Neuronal stem cell (in vitro differentiated cells): ENCODE measurements at regions not wholly inside any gene's neighbourhood (a gene's known extent, or its start where the extent isn't known, plus 50 kb on each side); places are given as distances from the start of the nearest gene placed in this dataset.

Experiments used
- DNase-seq: peaks from one replicate; pipeline ENCODE4 v3.0.0-alpha.2; 2013; ENCODE audit warnings: low spot score
- H2AFZ ChIP-seq: one replicate; pipeline ENCODE4 v1.6.1; 2013; ENCODE audit warnings: mild to moderate bottlenecking, low read length, inconsistent platforms
- H2AK5ac ChIP-seq: 2 replicates; pipeline ENCODE4 v1.6.1; 2013; ENCODE audit warnings: low read depth, mild to moderate bottlenecking, inconsistent platforms, low read length, moderate library complexity, mixed read lengths
- H2BK120ac ChIP-seq: 2 replicates; pipeline ENCODE4 v1.6.1; 2013; ENCODE audit warnings: low read depth, mild to moderate bottlenecking, inconsistent platforms, low read length, moderate library complexity, mixed read lengths
- H2BK12ac ChIP-seq: one replicate; pipeline ENCODE4 v1.6.1; 2013; ENCODE audit warnings: low read length, inconsistent platforms
- H2BK15ac ChIP-seq: 2 replicates; pipeline ENCODE4 v1.6.1; 2013; ENCODE audit warnings: mild to moderate bottlenecking, low read length, inconsistent platforms, mixed read lengths
- H2BK5ac ChIP-seq: one replicate; pipeline ENCODE4 v1.6.1; 2013; ENCODE audit warnings: inconsistent platforms, mild to moderate bottlenecking, low read length, moderate library complexity
- H3K14ac ChIP-seq: one replicate; pipeline ENCODE4 v1.6.1; 2013; ENCODE audit warnings: low read length, inconsistent platforms
- H3K18ac ChIP-seq: 2 replicates; pipeline ENCODE4 v1.6.1; 2013; ENCODE audit warnings: low read length, inconsistent platforms
- H3K23ac ChIP-seq: 2 replicates; pipeline ENCODE4 v1.6.1; 2013; ENCODE audit warnings: low read depth, mild to moderate bottlenecking, mixed read lengths, low read length, inconsistent platforms; ENCODE audit not compliant: poor library complexity
- H3K27ac ChIP-seq: replicated peaks from 3 replicates; pipeline ENCODE4 v1.5.1; 2013; ENCODE audit warnings: low read length, inconsistent platforms
- H3K27me3 ChIP-seq, 3 experiments: 2 replicates each; pipeline ENCODE4 v1.6.1; 2013; ENCODE audit warnings: low read length in 3 of 3, mild to moderate bottlenecking in 2 of 3, inconsistent platforms in 1 of 3, low read depth in 1 of 3, mixed read lengths in 1 of 3, moderate library complexity in 1 of 3; ENCODE audit not compliant: control insufficient read depth in 3 of 3, insufficient read depth in 3 of 3
- H3K36me3 ChIP-seq, 2 donors: replicated peaks in 1 of 2; 2 replicates each; pipeline ENCODE4 v1.6.1; 2013; ENCODE audit warnings: low read length in 2 of 2; ENCODE audit not compliant: control insufficient read depth in 2 of 2, insufficient read depth in 2 of 2
- H3K4ac ChIP-seq: 2 replicates; pipeline ENCODE4 v1.6.1; 2013; ENCODE audit warnings: inconsistent platforms, mild to moderate bottlenecking, low read length, moderate library complexity
- H3K4me1 ChIP-seq, 2 donors: 1 replicate in 1 of 2; 2 replicates in 1 of 2; pipeline ENCODE4 v1.6.1; 2013; ENCODE audit warnings: low read length in 2 of 2, low read depth in 1 of 2; ENCODE audit not compliant: control insufficient read depth in 2 of 2, insufficient read depth in 1 of 2
- H3K4me2 ChIP-seq: one replicate; pipeline ENCODE4 v1.6.1; 2013; ENCODE audit warnings: mild to moderate bottlenecking, low read length, inconsistent platforms; ENCODE audit not compliant: insufficient read depth, poor library complexity, severe bottlenecking
- H3K4me3 ChIP-seq, 2 donors: 2 replicates each; pipeline ENCODE4 v1.5.1; 2013; ENCODE audit warnings: low read length in 2 of 2, mild to moderate bottlenecking in 2 of 2, inconsistent platforms in 1 of 2, moderate library complexity in 1 of 2
- H3K79me1 ChIP-seq: one replicate; pipeline ENCODE4 v1.6.1; 2013; ENCODE audit warnings: low read depth, mild to moderate bottlenecking, inconsistent platforms, low read length, moderate library complexity
- H3K9ac ChIP-seq: one replicate; pipeline ENCODE4 v1.6.1; 2013; ENCODE audit warnings: mild to moderate bottlenecking, low read depth, low read length, inconsistent platforms; ENCODE audit not compliant: poor library complexity
- H3K9me3 ChIP-seq, 2 donors: replicated peaks in 1 of 2; 2 replicates each; pipeline versions ENCODE3 to v1.6.1; 2013; ENCODE audit warnings: low read length in 2 of 2, mild to moderate bottlenecking in 2 of 2, inconsistent platforms in 1 of 2, low read depth in 1 of 2, mixed read lengths in 1 of 2, moderate library complexity in 1 of 2; ENCODE audit not compliant: control insufficient read depth in 2 of 2, insufficient read depth in 1 of 2
- H4K8ac ChIP-seq: one replicate; pipeline ENCODE4 v1.6.1; 2013; ENCODE audit warnings: low read depth, mild to moderate bottlenecking, inconsistent platforms, low read length, moderate library complexity
- H4K91ac ChIP-seq: one replicate; pipeline ENCODE4 v1.6.1; 2013; ENCODE audit warnings: low read length, low read depth, mild to moderate bottlenecking, inconsistent platforms; ENCODE audit not compliant: poor library complexity
- WGBS, 2 donors: extraction: QIAGEN DNeasy Blood & Tissue Kit; methylation state at CpG; one replicate each; pipeline ENCODE4 v1.1.7; 2013; ENCODE audit warnings: missing lambda C conversion rate in 2 of 2, mixed read lengths in 1 of 2; ENCODE audit not compliant: insufficient read length in 2 of 2, insufficient replicate concordance in 1 of 2; ENCODE audit errors: extremely low coverage in 2 of 2; 5-methylcytosine and 5-hydroxymethylcytosine counted together

DNA sequence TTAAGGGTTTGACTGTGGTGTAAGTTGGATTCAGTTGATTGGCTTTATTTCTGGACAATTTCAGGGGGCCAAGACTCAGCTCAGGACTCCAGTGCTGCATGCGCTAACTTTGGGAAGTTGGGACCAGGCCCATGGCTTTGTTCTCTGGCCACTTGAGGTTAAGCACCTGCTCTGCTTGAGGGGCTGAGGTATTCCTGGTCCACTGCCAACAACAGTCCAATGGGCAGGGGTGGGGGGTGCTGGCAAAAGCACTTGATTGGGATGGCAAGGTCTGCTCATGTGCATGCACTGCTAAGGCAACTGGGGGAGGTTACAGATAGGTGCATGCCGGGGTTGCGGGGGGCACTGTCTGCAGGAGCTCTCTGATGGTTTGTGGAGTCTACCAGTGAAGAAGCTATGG is 52.6 kb upstream of the ASB17 start:
- Histone ChIP-seq H3K23ac (no peak overlapping the region), H4K8ac (no peak overlapping the region), H3K36me3 (no peaks in the 10 kb centered on the region), H2BK5ac (no peak overlapping the region), H3K9ac (no peak overlapping the region), H3K4me2 (no peak overlapping the region), H3K18ac (no peak overlapping the region), H2BK15ac (no peak overlapping the region), H3K27me3 (no peaks in the 10 kb centered on the region), H3K14ac (no peak overlapping the region), H2BK12ac (no peak overlapping the region), H3K4me1 (no peaks in the 10 kb centered on the region), H3K4me3 (peak overlapping the region in 1 of 2 donors; percentile 13), H4K91ac (no peak overlapping the region), H3K27ac (no peak overlapping the region), H2AFZ (no peak overlapping the region), H2AK5ac (no peak overlapping the region), H3K9me3 (peaks cover 0 to 6% of the 10 kb centered on the region in 2 donors), H3K4ac (no peak overlapping the region), H3K79me1 (no peaks in the 10 kb centered on the region), H2BK120ac (no peak overlapping the region)
- no peak for DNase-seq
- WGBS, 2 donors: no CpG with 5 or more reads among the region's 3 CpGs

DNA sequence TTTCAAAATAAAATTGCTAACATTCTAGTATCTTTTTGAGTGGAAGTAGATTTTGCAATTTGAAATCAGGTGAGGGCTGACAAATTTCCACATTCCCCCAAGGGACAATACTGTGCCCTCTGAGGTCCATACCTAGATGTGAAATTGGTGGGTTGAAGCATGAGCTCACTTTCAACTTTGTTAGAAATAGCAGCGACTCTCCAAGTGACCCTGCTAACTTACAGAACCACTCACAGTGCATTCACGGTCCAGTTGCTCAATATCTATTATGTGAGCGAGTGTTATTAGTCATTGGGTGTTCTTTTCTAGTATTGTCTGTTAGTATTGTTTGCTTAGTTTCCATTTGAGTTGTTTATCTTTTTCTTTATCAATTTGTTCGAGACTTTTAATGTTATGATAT is 53.6 kb upstream of the ASB17 start:
- DNase-seq: no peak
- H3K18ac ChIP-seq: no peak overlapping the region
- no peak overlapping the region for H2AFZ ChIP-seq
- no peak overlapping the region for H3K23ac ChIP-seq
- H3K4ac ChIP-seq: no peak overlapping the region
- H3K27ac ChIP-seq: no peak overlapping the region
- no peak overlapping the region for H3K4me3 ChIP-seq
- H3K36me3 ChIP-seq: no peaks in the 10 kb centered on the region
- no peak overlapping the region for H4K8ac ChIP-seq
- H4K91ac ChIP-seq: no peak overlapping the region
- H2BK12ac ChIP-seq: no peak overlapping the region
- H3K4me1 ChIP-seq: no peaks in the 10 kb centered on the region
- no peak overlapping the region for H2BK15ac ChIP-seq
- H2BK5ac ChIP-seq: no peak overlapping the region
- H3K27me3 ChIP-seq: no peaks in the 10 kb centered on the region
- H3K4me2 ChIP-seq: no peak overlapping the region
- H3K14ac ChIP-seq: no peak overlapping the region
- peaks cover 0 to 6% of the 10 kb centered on the region in 2 donors for H3K9me3 ChIP-seq
- H2BK120ac ChIP-seq: no peak overlapping the region
- H2AK5ac ChIP-seq: no peak overlapping the region
- WGBS, 2 donors: no CpG with 5 or more reads among the region's 4 CpGs
- H3K79me1 ChIP-seq: no peaks in the 10 kb centered on the region
- no peak overlapping the region for H3K9ac ChIP-seq

DNA sequence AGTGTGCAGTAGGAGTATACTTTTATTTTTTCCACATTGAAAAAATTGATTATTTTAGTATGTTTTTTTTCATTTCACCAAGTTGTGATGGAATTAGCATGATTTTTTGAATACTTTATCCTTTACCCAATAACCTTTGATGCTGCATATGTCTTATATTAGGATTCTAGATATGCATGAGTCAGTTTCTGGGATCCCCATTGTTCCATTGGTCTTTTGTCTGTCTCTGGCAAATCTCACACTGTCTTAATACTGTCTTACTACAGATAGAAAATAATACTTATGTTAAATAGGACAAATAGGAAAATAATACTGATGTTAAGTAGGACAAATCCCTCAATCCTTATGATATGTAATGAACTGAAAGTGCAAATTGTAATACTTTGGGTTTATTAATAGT is 54.3 kb upstream of the ASB17 start:
- no peak overlapping the region for H2AFZ ChIP-seq

DNA sequence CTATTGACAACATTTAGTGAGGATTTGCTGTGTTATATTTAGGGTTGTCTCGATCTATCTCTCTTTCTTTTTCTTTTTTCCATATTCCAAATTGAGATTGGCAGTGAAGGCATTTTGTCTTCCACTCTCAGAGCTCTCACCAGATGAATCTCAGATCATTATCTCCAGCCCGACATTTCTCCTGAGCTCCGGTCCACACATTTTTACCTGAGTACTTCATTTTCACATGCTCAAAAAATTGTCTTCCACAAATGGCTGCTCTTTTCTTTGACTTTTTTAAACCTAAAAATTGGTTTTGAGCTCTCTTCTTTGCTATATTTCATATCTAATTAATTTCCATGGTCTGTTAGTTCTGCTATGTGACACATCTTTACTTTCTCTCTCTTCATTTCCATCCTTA is 56.9 kb upstream of the ASB17 start:
- WGBS, 2 donors: no CpG with 5 or more reads among the region's 3 CpGs
- Histone ChIP-seq H3K9ac (no peak overlapping the region), H2BK120ac (no peak overlapping the region)

More for the DNA sequence above, 54.3 kb upstream of the ASB17 start:
- H3K36me3 ChIP-seq: no peaks in the 10 kb centered on the region
- no peak overlapping the region for H2BK120ac ChIP-seq
- H3K14ac ChIP-seq: no peak overlapping the region
- H3K4ac ChIP-seq: no peak overlapping the region
- H3K79me1 ChIP-seq: no peaks in the 10 kb centered on the region
- no peak overlapping the region for H3K4me3 ChIP-seq
- no peaks in the 10 kb centered on the region for H3K4me1 ChIP-seq
- no peaks in the 10 kb centered on the region for H3K27me3 ChIP-seq
- H4K91ac ChIP-seq: no peak overlapping the region
- H3K27ac ChIP-seq: no peak overlapping the region
- H4K8ac ChIP-seq: no peak overlapping the region
- peaks cover 0 to 6% of the 10 kb centered on the region in 2 donors for H3K9me3 ChIP-seq
- H2AK5ac ChIP-seq: no peak overlapping the region
- no peak overlapping the region for H3K4me2 ChIP-seq
- no peak overlapping the region for H2BK5ac ChIP-seq
- H2BK15ac ChIP-seq: no peak overlapping the region
- no peak overlapping the region for H3K9ac ChIP-seq
- DNase-seq: no peak
- H3K18ac ChIP-seq: no peak overlapping the region
- H3K23ac ChIP-seq: no peak overlapping the region
- H2BK12ac ChIP-seq: no peak overlapping the region

More for the DNA sequence above, 56.9 kb upstream of the ASB17 start:
- no peak overlapping the region for H2AFZ ChIP-seq
- H2BK15ac ChIP-seq: no peak overlapping the region
- no peak overlapping the region for H4K8ac ChIP-seq
- no peak overlapping the region for H3K4me2 ChIP-seq
- H4K91ac ChIP-seq: no peak overlapping the region
- H2BK5ac ChIP-seq: no peak overlapping the region
- H3K14ac ChIP-seq: no peak overlapping the region
- no peaks in the 10 kb centered on the region for H3K36me3 ChIP-seq
- H3K4ac ChIP-seq: no peak overlapping the region
- no peak overlapping the region for H3K4me3 ChIP-seq
- H2BK12ac ChIP-seq: no peak overlapping the region
- H3K9me3 ChIP-seq: peaks cover 0 to 4% of the 10 kb centered on the region in 2 donors
- no peak for DNase-seq
- H3K23ac ChIP-seq: no peak overlapping the region
- no peaks in the 10 kb centered on the region for H3K4me1 ChIP-seq
- H3K27ac ChIP-seq: no peak overlapping the region
- H3K79me1 ChIP-seq: no peaks in the 10 kb centered on the region
- H3K18ac ChIP-seq: no peak overlapping the region
- no peak overlapping the region for H2AK5ac ChIP-seq
- no peaks in the 10 kb centered on the region for H3K27me3 ChIP-seq
